Glomerular visceral epithelial cell (primary cell): ENCODE measurements at regions not wholly inside any gene's neighbourhood (a gene's known extent, or its start where the extent isn't known, plus 50 kb on each side); places are given as distances from the start of the nearest gene placed in this dataset.

ENCODE experiments used
- DNase-seq: peaks from one replicate; pipeline ENCODE4 v3.0.0-alpha.2; 2016; ENCODE audit errors: extremely low spot score

- no peak for DNase-seq
These were observed 341.8 kb downstream of the TMEM182 start for GRCh38 chr2:103103678-103104077.

- no peak for DNase-seq
These were observed 357.5 kb downstream of the TMEM182 start for GRCh38 chr2:103119352-103119751.

- no peak for DNase-seq
These were observed 359.3 kb downstream of the TMEM182 start for GRCh38 chr2:103121106-103121505.

DNA sequence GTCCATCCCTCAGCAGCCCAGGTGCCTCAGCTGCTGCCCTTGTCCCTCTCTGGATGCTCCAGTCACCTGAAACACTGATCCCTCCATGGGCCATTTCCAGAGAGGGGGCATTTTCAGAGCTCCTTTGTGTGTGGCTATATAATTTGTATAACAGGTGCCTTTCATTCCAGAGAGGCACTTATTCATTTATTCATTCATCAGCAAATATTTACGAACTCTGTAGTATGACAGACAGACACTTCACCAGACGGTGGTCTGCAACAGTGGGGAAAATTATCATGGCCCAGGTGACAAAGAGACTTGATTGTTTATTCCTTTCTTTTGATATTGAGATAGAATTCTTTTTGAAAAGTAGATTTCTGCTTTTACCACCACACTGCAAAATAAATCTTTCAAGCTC lies 361.7 kb downstream of the TMEM182 start:
- DNase-seq: no peak

DNA sequence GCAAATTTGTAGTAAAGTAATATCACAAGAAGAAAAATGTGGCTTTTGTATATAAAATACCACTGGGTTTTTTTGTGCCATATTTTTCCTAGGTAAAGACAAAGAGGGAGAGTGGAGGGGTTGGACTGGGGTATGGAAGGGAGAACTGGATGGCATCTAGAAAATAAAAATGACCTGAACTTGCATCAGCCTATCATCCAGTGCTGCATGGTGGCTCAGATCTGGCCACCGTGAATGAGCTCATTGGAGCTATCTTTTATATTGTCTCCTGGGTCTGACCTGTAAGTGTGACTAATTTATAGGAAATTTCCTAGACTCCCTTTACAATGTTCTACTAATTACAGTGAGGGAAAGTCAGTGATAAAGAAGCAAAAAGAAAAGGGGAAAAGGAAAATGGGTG lies 369.0 kb downstream of the TMEM182 start:
- DNase-seq: no peak

DNA sequence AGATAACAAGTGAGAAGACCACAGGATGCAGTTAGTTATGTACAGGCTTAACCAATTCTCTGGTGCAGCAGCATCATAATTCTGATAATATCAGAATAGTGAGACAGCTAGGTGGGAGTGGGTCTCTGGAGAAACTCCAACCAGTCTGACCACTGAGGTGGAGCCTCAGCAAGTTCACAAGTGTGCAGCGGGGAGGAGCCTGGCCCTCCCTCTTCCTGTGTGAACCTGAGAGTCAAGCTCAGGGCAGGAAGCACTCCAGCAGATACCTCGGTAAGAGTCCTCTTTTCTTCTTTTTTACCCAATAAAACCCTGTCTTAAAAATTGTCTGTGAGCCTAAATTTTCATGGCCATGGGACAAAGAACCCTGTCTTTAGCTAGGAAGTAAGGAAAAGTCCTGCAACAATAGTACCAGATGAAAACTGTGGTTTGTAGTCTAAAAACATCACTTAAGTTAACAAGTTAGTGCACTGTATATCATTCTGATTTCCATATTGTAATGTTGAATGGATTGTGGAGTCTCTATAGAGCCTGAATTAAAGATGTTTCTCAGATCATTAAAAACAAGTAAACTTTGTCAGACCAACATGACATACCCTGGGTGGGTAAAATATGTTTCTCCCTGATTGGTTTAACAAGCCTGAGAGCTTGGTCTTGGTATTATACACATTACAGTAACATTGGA lies 370.8 kb downstream of the TMEM182 start:
- DNase-seq: no peak

- DNase-seq: peak; percentile 44
These were observed 373.8 kb downstream of the TMEM182 start for GRCh38 chr2:103135679-103136078.

DNA sequence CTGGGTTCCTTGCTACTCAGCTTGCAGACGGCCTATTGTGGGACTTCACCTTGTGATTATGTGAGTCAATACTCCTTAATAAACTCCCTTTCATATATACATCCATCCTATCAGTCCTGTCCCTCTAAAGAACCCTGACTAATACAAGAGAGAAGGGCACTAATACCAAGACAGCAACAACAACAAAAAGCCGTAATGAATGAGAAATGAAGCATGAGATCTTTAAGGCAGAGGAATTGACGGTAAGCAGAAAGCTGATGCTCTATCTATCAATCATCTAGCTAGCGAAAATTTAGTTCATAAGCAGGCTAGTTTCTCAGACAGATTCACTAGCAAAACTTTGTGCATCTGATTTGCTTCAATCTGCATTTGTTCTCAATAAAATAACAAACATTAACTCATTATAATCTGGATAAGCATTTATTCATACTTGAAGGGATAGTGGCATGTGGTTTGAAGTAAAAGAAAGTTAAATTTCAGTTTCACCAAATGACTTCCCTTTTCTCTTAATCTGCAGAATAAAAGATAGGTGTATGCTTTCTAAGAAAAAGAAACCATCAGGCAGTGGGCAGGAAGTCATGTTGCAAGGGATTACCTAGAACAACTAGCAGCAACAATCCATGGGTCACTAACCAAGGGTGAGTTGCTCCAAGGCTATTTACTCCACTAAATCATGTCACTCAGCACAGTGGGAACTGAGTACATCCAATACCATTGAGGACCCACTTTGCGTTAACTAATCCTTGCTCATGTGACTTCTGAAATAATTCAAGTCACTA lies 376.5 kb downstream of the TMEM182 start:
- DNase-seq: no peak

DNA sequence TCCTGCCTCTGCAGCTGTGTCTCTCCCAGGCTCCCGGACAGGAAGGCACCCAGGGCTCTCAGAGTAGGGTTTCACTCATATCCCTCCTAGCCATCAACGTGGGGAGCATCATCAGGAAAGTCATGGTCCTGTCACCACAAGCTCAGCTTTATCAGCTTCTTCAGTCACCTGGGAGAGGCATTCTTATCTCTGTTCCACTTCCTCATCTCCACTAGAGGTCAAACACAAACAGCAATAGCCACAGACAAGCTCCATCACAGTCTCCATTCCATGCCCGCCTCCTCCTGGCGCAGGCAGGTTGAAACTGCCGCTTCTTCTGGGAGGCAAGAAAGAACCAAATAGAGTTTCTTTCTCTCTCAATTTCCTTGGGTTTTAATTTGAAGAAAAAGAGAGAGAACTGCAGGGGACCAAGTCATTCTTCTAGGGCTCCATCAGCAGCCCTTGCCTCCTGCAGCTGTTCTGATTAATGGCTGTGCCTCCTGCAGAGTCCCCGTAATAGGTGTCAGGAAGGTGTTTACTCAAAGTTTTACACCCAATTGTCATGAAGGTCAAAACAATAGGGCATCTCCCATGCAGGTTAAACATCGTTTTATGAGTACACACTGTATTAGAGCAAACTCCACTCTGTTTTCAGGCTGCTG lies 377.9 kb downstream of the TMEM182 start:
- no peak for DNase-seq

- DNase-seq: no peak
These were observed 383.0 kb downstream of the TMEM182 start for GRCh38 chr2:103144837-103145236.

DNA sequence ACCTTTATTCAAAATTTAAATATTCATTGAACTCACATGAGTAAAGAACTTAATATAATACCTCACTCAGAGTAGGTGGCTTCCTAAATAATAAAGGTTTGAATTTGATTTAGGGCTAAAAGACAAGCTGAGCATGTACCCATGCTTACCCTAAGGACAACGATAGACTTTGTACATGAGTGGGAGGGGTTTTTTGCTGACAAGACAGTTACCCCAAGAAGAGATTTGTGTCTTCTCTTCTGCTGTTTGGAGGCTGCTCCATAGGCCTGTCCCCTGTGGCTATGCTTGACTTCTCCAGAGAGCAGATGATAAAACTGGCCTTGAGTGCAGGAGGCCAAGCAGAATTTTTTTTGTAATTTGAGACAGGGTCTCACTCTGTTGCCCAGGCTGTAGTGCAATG lies 383.9 kb downstream of the TMEM182 start:
- no peak for DNase-seq

DNA sequence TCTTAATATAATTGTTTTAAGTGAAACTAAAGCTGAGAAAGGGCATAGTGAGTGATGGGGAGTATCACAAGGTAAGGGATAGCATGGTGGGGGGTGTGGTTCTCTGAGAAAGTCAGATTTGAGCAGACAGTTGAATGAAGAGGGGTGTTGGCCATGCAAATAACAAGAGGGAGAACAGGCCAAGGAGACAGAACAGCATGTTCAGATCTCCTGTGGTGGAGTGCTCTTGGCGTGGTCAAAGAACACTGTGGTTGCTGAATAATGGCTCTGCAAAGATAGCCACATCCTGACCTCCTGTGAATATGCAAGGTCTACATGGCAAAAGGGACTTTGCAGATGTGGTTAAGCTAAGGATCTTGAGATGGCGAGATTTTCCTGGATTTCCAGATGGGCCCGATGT lies 389.2 kb downstream of the TMEM182 start:
- DNase-seq: no peak

GRCh38 chr2:103152556-103152955 lies 390.7 kb downstream of the TMEM182 start:
- DNase-seq: no peak

- DNase-seq: no peak
These were observed 391.9 kb downstream of the TMEM182 start for GRCh38 chr2:103153580-103154284.

DNA sequence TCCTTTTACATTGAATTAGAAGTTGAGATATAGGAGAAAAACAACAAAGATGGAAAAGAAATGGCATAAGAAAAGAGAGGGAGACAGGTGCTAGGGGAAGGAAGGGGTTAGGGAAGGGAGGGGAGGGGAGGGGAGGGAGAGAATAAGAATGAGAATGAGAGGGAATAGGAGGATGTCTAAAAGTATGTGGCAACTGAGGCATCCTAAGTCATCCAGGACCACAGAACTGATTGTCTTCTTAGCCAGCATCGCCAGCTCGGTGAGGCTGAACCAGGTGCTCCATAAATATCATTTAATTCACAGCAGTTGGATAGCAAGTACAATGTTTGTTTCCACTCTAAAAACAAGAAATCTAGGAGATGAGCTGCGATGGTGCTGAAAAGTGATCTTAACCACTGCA lies 393.5 kb downstream of the TMEM182 start:
- no peak for DNase-seq

DNA sequence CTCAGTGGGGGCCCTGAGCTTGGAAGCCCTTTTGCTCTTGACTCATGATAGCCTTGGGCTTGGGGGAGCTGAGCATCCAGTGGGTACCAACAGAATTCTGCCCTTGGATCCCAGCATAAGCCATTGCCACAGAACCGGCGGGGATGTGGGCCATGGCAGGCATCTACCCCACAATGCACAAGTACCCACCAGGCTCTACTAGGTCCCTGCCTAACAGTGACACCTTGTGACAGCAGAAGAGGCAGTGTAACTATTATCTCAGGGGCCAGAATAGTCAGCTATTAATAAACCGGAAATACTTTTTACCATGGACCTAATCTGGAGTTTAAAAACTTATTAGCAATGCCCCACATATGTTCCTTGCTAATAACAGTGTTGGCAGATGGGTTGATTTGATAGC lies 397.2 kb downstream of the TMEM182 start:
- DNase-seq: no peak

DNA sequence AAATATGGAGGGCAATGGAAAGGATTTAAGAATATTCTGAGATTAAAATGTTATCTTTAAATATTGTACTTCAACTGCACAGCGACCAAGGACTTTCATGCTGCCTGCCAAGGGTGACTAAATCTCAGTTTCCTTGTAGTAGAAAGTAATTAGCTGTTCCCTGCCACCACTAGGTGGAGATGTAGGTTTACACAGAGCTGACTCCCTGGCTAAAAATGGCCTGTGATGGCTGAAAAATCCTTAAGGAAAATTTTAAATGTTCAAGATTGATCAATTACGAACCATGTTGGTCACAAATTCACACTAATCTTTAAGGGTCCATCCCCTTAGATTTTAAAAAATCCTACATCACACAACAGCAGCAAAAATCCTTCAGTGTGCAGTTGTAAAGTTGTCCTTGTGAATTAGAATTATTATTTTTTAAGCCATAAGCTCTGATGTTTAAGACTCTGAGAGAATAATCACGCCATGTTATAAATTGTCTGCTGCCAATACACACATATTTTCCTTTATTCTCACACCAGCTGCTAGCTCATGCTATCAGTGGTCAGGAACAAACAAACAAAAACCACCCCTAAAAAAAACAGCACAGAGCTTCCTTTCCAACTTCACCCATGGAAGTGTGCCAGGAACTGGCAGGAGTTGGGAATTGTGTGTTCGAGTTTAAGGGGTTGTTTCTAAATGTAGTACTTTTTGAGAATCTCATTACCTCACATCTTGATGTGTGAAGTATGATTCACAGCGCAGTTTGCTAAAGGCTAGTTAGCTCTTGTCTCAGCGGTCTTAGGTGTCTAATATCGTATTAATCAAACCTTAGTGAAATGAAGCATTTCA lies 399.8 kb downstream of the TMEM182 start:
- DNase-seq: peak; percentile 65

DNA sequence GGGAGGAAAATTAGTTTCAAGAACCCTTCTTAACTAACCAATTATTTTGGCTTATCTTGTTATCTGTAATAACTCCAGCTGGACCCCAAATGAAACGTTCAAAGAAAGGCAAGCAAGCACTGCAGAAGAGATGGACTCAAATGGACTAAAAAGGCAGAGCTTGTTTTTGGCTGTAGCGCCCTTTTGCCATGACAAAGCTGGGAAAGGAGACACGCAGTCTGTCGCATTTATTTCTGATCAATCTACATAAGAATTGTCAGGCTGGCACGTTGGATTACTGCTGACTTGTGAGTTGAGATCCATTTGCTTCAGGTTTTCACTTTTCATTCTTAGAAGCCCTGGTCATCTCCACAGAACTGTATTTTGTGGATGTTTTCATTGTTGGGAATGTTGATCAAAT lies 402.9 kb downstream of the TMEM182 start:
- DNase-seq: no peak

DNA sequence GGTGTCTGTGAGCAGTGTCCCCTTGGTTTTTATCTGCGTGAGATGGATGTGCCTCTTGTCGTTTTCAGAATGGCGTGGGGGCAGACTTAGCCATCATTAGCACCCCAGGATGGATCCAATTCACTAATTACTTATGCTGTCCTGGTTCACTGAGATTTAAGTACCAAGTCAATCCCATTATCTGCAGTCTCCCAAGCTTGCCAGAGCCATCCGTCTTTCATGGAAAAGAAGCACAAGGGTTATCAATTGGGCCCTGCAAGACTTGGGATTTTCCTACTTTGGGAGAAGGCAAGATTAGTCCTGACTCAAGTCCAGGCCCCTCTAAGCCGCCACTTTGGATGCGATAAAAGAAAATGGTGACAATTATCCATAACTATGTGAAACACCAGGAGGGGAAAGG lies 404.0 kb downstream of the TMEM182 start:
- no peak for DNase-seq

DNA sequence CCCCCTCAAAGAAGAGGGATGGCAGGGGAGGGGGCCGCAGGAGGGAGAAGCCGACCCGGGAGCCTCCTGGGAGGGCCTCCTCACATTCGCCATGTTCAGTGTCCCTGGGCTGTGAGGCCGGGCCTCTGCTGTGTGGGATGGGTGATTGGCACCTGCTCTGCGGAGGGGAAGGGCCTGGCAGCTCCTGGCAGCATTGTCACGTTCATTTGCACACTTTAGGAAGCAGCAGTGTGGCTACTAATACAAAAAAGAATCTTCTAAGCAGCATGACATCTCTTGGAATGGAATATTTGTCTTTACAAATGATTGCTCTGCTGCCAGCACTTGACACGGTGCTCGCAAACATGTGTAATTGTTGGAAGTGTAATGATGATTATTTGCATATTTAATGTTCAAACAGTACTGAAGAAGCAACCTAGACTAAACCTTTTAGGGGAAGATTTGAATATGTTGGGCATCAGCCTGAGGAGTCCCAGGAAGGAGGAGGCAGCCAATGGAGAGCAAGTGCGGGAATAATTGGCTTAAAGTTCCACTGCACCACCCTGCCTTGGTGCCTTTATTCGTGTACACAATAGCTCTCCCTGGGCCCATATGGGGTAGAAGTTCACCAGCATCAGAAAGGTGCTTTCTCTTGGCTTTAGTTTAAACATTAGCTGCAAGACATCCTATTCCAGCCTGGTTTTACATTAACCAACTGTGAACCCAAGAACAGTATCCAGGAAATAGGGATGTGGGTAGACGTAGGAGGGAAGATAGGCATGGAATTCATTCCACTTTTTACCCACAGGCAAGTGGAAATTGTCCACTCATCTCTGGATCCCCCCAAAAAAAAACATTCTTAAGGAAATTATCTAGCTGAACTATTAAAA lies 404.9 kb downstream of the TMEM182 start:
- peak; percentile 57 for DNase-seq
